Fibroblast of skin of scalp (primary cell): ENCODE measurements at regions not wholly inside any gene's neighbourhood (a gene's known extent, or its start where the extent isn't known, plus 50 kb on each side); places are given as distances from the start of the nearest gene placed in this dataset.

ENCODE experiments used
- DNase-seq: peaks from one replicate; pipeline ENCODE4 v3.0.0-alpha.2; 2013

DNA sequence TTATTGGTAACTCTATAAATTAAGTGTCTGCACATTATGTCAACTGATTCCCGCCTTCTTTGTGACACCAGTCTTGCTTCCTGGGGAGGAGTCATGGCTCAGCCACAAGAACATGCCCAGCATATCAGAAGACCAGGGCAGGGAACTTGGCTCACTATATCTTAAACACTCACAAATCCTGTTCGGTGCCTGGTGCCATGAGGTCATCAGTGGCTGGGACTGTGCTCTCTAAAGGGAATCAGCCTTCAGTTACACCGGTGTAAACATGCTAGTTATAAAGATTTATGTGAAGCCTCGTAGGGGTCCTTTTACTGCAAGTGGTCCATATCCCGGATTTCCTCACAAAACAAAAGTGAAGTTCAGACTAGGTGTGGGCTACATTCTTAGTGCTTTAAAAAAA lies 73.1 kb upstream of the ZNF521 start:
- no peak for DNase-seq

DNA sequence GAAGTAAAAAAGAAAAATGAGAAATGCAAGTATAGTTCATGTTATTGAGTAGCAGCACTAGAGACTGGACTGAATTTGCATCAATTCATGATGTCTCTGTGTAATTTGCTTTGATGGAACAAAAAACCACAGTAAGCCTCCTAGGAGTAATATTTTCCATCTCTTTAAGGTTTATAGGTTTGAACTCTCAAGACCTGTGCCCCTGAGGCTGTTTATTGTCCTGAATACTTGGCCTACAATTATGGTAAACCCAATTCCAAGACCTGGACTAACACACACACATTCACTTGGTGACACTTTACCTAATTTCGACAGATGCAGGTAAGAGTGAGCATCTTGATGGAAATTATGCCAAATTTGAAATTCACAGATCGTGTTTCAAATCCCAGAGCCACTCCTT lies 71.8 kb upstream of the ZNF521 start:
- no peak for DNase-seq

- no peak for DNase-seq
Observed at GRCh38 chr18:25423267-25423666, 71.3 kb upstream of the ZNF521 start.

GRCh38 chr18:25422230-25422629 lies 70.3 kb upstream of the ZNF521 start:
- no peak for DNase-seq

DNA sequence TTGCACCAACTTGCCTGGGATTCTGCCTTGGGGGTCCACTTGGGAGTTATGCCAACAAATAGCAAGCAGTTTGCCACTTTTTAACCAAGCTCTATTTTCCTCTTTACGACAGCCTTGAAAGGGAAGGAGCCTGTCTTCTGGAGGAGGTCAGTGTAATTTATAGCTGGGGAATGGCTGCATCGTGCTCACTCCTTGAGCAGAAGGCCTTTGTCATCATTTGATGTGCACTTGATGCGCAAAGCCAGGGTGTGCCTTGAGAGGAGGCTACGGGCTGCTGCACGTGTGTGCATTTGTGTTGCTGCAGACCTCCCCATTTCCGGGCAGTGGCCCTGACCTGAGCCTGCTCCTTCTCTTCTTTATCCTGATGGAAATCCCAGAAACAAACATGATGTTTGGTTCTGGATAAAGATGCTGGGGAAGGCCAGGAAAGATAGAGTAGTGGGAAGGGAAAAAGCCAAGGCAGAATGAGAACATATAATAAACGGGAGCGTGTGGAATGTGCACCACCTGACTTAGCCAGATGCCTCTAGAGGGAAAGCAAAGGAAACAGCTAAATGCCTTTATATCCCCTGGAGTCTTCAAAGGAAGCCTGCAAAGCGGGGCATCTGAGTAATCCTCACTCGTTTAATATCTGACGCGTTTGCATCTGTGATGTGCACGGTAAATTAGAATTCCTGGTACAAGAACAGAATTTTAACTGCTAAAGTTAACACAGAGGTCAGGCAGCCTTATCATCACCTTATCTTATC lies 68.3 kb upstream of the ZNF521 start:
- DNase-seq, result peak; percentile 11

DNA sequence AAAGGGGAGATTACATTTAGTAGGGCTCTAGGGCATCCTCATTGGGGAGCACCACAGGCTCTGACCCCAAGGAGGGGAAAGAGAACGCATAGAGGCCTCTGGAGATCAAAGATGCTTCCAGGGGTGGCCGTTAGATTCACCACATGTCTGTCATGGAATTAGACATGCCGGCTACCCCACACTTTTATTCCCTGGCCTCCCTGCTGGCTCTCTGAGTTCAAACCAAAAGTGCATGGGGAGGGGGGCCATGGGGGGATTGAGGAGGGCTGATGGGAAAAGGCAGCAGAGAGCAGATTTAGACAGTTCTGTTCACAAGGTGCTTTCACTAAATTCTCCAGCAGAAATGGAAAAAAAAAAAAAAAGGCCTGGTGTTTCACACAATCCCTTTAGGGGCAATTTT lies 64.4 kb upstream of the ZNF521 start:
- DNase-seq, result no peak

DNA sequence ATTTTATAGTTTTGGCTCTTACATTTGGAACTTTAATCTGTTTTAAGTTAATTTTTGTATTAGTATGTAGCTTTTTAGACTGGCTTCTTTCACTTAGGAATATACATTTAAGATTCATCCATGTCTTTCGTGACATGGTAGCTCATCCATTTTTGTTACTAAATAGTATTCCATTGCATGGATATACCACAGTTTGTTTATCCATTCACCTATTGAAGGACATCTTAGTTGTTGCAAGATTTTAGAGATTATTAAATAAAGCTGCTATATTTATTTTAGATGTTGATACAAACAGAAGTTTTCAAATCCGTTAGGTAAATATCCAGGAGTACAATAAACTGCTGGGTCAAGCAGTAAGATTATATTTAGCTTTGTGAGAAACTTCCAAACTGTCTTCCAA lies 58.0 kb upstream of the ZNF521 start:
- DNase-seq, result no peak

- no peak for DNase-seq
Observed at GRCh38 chr18:25408293-25408692, 56.3 kb upstream of the ZNF521 start.
